CD8-positive, alpha-beta memory T cell (primary cell): ENCODE measurements at regions not wholly inside any gene's neighbourhood (a gene's known extent, or its start where the extent isn't known, plus 50 kb on each side); places are given as distances from the start of the nearest gene placed in this dataset.

Experiments
- CTCF ChIA-PET: fragments of 350-600 bp; sonication (Branson Sonifier 250); formaldehyde crosslinking; loops from one replicate; lab custom pipeline; 2021; ENCODE audit warnings: antibody characterized with exemption; lab: Charles Lee
- POLR2A ChIA-PET: fragments of 350-600 bp; sonication (Branson Sonifier 250); formaldehyde crosslinking; loops from one replicate; lab custom pipeline; 2021; ENCODE audit warnings: antibody characterized with exemption; lab: Charles Lee
- DNase-seq, 5 donors: peaks; one replicate each; pipeline versions ENCODE4 v3.0.0 to v3.0.0-alpha.2; 2020 to 2022; ENCODE audit warnings: mixed read lengths in 1 of 5
- H3K27ac ChIP-seq: one replicate; pipeline ENCODE4 v1.7.0; 2013; ENCODE audit warnings: low read depth, mild to moderate bottlenecking, low read length, moderate library complexity
- H3K27me3 ChIP-seq: 2 replicates; pipeline ENCODE4 v1.7.0; 2013; ENCODE audit warnings: low read length, mild to moderate bottlenecking; ENCODE audit not compliant: insufficient read depth, poor library complexity, severe bottlenecking
- H3K36me3 ChIP-seq: 2 replicates; pipeline ENCODE4 v1.7.0; 2013; ENCODE audit warnings: mild to moderate bottlenecking, low read length, moderate library complexity; ENCODE audit not compliant: insufficient read depth
- H3K4me1 ChIP-seq: 2 replicates; pipeline ENCODE4 v1.7.0; 2013; ENCODE audit warnings: mild to moderate bottlenecking, low read length, moderate library complexity; ENCODE audit not compliant: insufficient read depth
- H3K4me3 ChIP-seq: 2 replicates; pipeline ENCODE4 v1.7.0; 2013; ENCODE audit warnings: mild to moderate bottlenecking, low read length
- H3K9me3 ChIP-seq: 2 replicates; pipeline ENCODE4 v1.7.0; 2013; ENCODE audit warnings: mild to moderate bottlenecking, low read length
- H3K27ac Mint-ChIP-seq, 8 donors: one replicate each; pipeline ENCODE4 v1.8.0; 2020 to 2021; ENCODE audit warnings: mixed read lengths in 8 of 8, mild to moderate bottlenecking in 6 of 8, inconsistent platforms in 3 of 8, moderate library complexity in 3 of 8
- H3K27me3 Mint-ChIP-seq, 2 donors: one replicate each; pipeline ENCODE4 v1.8.0; 2020 to 2021; ENCODE audit warnings: mixed read lengths in 2 of 2, mild to moderate bottlenecking in 1 of 2, moderate library complexity in 1 of 2
- H3K36me3 Mint-ChIP-seq, 3 donors: one replicate each; pipeline ENCODE4 v1.8.0; 2020 to 2021; ENCODE audit warnings: mixed read lengths in 3 of 3, inconsistent platforms in 1 of 3, mild to moderate bottlenecking in 1 of 3
- H3K4me1 Mint-ChIP-seq, 3 donors: one replicate each; pipeline ENCODE4 v1.8.0; 2020 to 2021; ENCODE audit warnings: mixed read lengths in 3 of 3, inconsistent platforms in 1 of 3, mild to moderate bottlenecking in 1 of 3
- H3K4me3 Mint-ChIP-seq, 7 donors: one replicate each; pipeline ENCODE4 v1.8.0; 2020 to 2021; ENCODE audit warnings: mixed read lengths in 7 of 7, mild to moderate bottlenecking in 6 of 7, moderate library complexity in 4 of 7, inconsistent platforms in 2 of 7
- H3K9me3 Mint-ChIP-seq, 5 donors: one replicate each; pipeline ENCODE4 v1.8.0; 2020 to 2022; ENCODE audit warnings: mixed read lengths in 5 of 5, mild to moderate bottlenecking in 3 of 5, moderate library complexity in 2 of 5, inconsistent platforms in 1 of 5

- H3K4me1 Mint-ChIP-seq, result no peaks in the 10 kb centered on the region
- Histone ChIP-seq H3K4me1 (no peaks in the 10 kb centered on the region), H3K27me3 (no peaks in the 10 kb centered on the region), H3K9me3 (no peaks in the 10 kb centered on the region), H3K36me3 (no peaks in the 10 kb centered on the region), H3K4me3 (no peak overlapping the region), H3K27ac (no peak overlapping the region)
- no peaks in the 10 kb centered on the region for H3K36me3 Mint-ChIP-seq
- H3K9me3 Mint-ChIP-seq, result peaks cover 5 to 13% (median 10%) of the 10 kb centered on the region in 5 donors
- ChIA-PET POLR2A (no interaction called here), CTCF (no interaction called here)
- DNase-seq, result no peak
- H3K27ac Mint-ChIP-seq, result no peak overlapping the region
- no peak overlapping the region for H3K4me3 Mint-ChIP-seq
- H3K27me3 Mint-ChIP-seq, result no peaks in the 10 kb centered on the region
Observed at GRCh38 chr2:21501376-21502027, 377.7 kb downstream of the TDRD15 start.

GRCh38 chr2:21515903-21516302 lies 392.1 kb downstream of the TDRD15 start:
- ChIA-PET POLR2A (no interaction called here), CTCF (no interaction called here)
- Histone ChIP-seq H3K4me1 (no peaks in the 10 kb centered on the region), H3K4me3 (no peak overlapping the region), H3K9me3 (no peaks in the 10 kb centered on the region), H3K36me3 (no peaks in the 10 kb centered on the region), H3K27me3 (no peaks in the 10 kb centered on the region), H3K27ac (no peak overlapping the region)
- Mint-ChIP-seq H3K27me3 (no peaks in the 10 kb centered on the region), H3K27ac (no peak overlapping the region), H3K9me3 (peaks cover 6 to 21% (median 14%) of the 10 kb centered on the region in 5 donors), H3K4me1 (no peaks in the 10 kb centered on the region), H3K36me3 (no peaks in the 10 kb centered on the region), H3K4me3 (no peak overlapping the region)
- no peak for DNase-seq

DNA sequence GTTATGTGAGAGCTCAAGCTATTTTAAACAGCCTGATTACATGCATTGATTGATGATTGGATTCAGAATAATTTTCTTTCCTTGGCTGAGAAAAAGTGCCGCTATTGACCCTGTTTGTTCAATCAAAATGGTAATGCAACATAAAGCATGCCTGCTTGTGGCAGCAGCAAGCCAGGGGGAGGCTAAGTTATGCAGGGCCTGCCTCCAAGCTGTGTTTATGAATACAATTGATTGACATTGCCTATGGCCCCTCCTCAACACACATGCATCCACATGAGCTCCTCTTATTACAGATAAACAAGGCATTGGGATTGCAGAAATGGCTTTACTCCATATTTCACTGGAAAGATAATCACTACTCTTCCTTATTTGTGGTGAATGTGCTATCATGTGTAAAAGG lies 395.6 kb downstream of the TDRD15 start:
- no peak for DNase-seq
- no peaks in the 10 kb centered on the region for H3K27me3 Mint-ChIP-seq
- Histone ChIP-seq H3K4me1 (no peaks in the 10 kb centered on the region), H3K4me3 (no peak overlapping the region), H3K27me3 (no peaks in the 10 kb centered on the region), H3K36me3 (no peaks in the 10 kb centered on the region), H3K9me3 (no peaks in the 10 kb centered on the region), H3K27ac (no peak overlapping the region)
- H3K4me3 Mint-ChIP-seq, result no peak overlapping the region
- CTCF ChIA-PET, result no interaction called here
- no peaks in the 10 kb centered on the region for H3K36me3 Mint-ChIP-seq
- POLR2A ChIA-PET, result no interaction called here
- H3K4me1 Mint-ChIP-seq, result no peaks in the 10 kb centered on the region
- no peak overlapping the region for H3K27ac Mint-ChIP-seq
- H3K9me3 Mint-ChIP-seq, result peaks cover 7 to 22% (median 15%) of the 10 kb centered on the region in 5 donors

DNA sequence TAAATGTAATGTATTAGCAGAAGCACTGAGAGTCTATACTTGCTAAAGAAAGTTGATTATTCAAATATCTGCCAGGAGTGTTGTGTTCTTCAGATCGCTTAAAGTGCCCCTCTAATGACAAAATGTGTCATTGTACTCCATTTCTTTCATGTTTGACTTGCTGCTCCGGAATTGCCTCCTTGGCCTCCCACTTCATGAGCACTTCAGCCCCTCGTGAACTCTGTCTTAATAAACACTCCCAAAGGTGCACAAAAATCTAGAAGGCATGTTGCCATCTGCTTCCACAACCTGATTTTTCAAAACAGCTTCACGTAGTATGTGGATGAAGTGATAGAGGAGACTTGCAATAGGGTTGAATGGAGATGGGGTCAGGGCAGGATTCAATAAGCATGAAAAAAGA lies 396.1 kb downstream of the TDRD15 start:
- CTCF ChIA-PET, result no interaction called here
- no peak overlapping the region for H3K4me3 Mint-ChIP-seq
- no peak for DNase-seq
- Histone ChIP-seq H3K27ac (no peak overlapping the region), H3K36me3 (no peaks in the 10 kb centered on the region), H3K4me3 (no peak overlapping the region), H3K27me3 (no peaks in the 10 kb centered on the region), H3K9me3 (no peaks in the 10 kb centered on the region), H3K4me1 (no peaks in the 10 kb centered on the region)
- H3K27ac Mint-ChIP-seq, result no peak overlapping the region
- H3K36me3 Mint-ChIP-seq, result no peaks in the 10 kb centered on the region
- no peaks in the 10 kb centered on the region for H3K4me1 Mint-ChIP-seq
- POLR2A ChIA-PET, result no interaction called here
- no peaks in the 10 kb centered on the region for H3K27me3 Mint-ChIP-seq
- H3K9me3 Mint-ChIP-seq, result peaks cover 7 to 26% (median 15%) of the 10 kb centered on the region in 5 donors

- H3K36me3 Mint-ChIP-seq, result peaks cover 0 to 5% (median 0%) of the 10 kb centered on the region in 3 donors
- Histone ChIP-seq H3K27ac (no peak overlapping the region), H3K4me3 (no peak overlapping the region), H3K4me1 (no peaks in the 10 kb centered on the region), H3K27me3 (no peaks in the 10 kb centered on the region), H3K9me3 (no peaks in the 10 kb centered on the region), H3K36me3 (no peaks in the 10 kb centered on the region)
- no peak for DNase-seq
- H3K4me1 Mint-ChIP-seq, result no peaks in the 10 kb centered on the region
- CTCF ChIA-PET, result no interaction called here
- H3K27ac Mint-ChIP-seq, result no peak overlapping the region
- H3K4me3 Mint-ChIP-seq, result no peak overlapping the region
- peaks cover 9 to 34% (median 18%) of the 10 kb centered on the region in 5 donors for H3K9me3 Mint-ChIP-seq
- H3K27me3 Mint-ChIP-seq, result no peaks in the 10 kb centered on the region
- POLR2A ChIA-PET, result no interaction called here
Observed at GRCh38 chr2:21535826-21536225, 412.1 kb downstream of the TDRD15 start.

DNA sequence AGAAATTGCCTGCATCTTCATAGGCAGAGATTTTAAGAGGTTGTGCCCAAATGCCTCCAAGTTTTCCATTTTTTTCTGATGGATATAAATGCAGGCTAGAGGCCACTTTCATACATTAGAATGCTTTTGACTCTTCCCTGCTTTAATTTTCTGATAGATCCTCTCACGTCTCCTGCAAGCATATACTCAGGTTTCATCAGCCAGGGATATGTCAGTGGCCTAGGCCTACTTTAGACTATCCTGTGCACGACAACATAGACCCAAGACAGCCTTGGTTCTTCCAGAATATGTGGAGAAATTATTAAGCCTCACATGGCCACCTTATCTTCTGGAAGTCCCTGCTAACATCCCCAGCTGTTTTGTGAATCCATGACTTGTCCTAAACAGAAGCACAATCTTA lies 415.9 kb downstream of the TDRD15 start:
- Mint-ChIP-seq H3K9me3 (peaks cover 8 to 31% (median 19%) of the 10 kb centered on the region in 5 donors), H3K4me1 (no peaks in the 10 kb centered on the region), H3K4me3 (no peak overlapping the region), H3K27ac (no peak overlapping the region), H3K27me3 (no peaks in the 10 kb centered on the region), H3K36me3 (peaks cover 0 to 5% (median 0%) of the 10 kb centered on the region in 3 donors)
- Histone ChIP-seq H3K27ac (no peak overlapping the region), H3K9me3 (no peaks in the 10 kb centered on the region), H3K27me3 (no peaks in the 10 kb centered on the region), H3K4me1 (no peaks in the 10 kb centered on the region), H3K4me3 (no peak overlapping the region), H3K36me3 (no peaks in the 10 kb centered on the region)
- no peak for DNase-seq
- ChIA-PET POLR2A (no interaction called here), CTCF (no interaction called here)

GRCh38 chr2:21543630-21544029 lies 419.9 kb downstream of the TDRD15 start:
- Mint-ChIP-seq H3K27ac (no peak overlapping the region), H3K27me3 (no peaks in the 10 kb centered on the region), H3K9me3 (peaks cover 0 to 21% (median 8%) of the 10 kb centered on the region in 5 donors), H3K4me1 (no peaks in the 10 kb centered on the region), H3K36me3 (no peaks in the 10 kb centered on the region), H3K4me3 (no peak overlapping the region)
- H3K36me3 ChIP-seq, result no peaks in the 10 kb centered on the region
- H3K27me3 ChIP-seq, result no peaks in the 10 kb centered on the region
- H3K4me3 ChIP-seq, result no peak overlapping the region
- no peak overlapping the region for H3K27ac ChIP-seq
- H3K4me1 ChIP-seq, result no peaks in the 10 kb centered on the region
- H3K9me3 ChIP-seq, result no peaks in the 10 kb centered on the region
- ChIA-PET POLR2A (no interaction called here), CTCF (no interaction called here)
- no peak for DNase-seq

DNA sequence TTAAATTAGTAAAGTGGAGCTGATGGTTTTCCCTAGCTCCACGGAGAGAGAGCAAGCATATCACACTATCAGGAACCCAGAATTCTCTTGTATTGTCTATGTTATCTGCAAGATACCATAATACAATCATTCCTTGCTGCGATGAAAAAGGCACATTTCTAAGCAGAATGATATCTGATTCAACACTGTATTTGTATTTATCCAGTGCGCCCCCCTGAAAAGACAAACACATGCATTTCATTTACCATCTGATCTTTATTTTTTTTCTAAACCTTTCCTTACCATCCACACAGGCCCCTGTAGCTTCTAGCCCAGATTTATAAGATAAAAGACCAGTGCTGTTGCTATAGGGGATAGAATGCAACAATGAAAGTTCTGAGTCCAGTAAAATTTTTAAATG lies 420.6 kb downstream of the TDRD15 start:
- Histone ChIP-seq H3K27me3 (no peaks in the 10 kb centered on the region), H3K9me3 (no peaks in the 10 kb centered on the region), H3K36me3 (no peaks in the 10 kb centered on the region), H3K27ac (no peak overlapping the region), H3K4me3 (no peak overlapping the region), H3K4me1 (no peaks in the 10 kb centered on the region)
- Mint-ChIP-seq H3K36me3 (no peaks in the 10 kb centered on the region), H3K27me3 (no peaks in the 10 kb centered on the region), H3K4me1 (no peaks in the 10 kb centered on the region), H3K4me3 (no peak overlapping the region), H3K9me3 (peaks cover 3 to 21% (median 8%) of the 10 kb centered on the region in 5 donors), H3K27ac (no peak overlapping the region)
- ChIA-PET CTCF (no interaction called here), POLR2A (no interaction called here)
- DNase-seq, result no peak
